AG04449 (cell line): ENCODE measurements at regions not wholly inside any gene's neighbourhood (a gene's known extent, or its start where the extent isn't known, plus 50 kb on each side); places are given as distances from the start of the nearest gene placed in this dataset.

Source experiments
- CTCF ChIA-PET: fragments of 350-600 bp; formaldehyde crosslinking; extraction: SDS; loops from one replicate; lab custom pipeline; 2021; ENCODE audit warnings: antibody characterized with exemption; lab: Yijun Ruan, JAX
- POLR2A ChIA-PET: fragments of 400-600, 350-600 bp; formaldehyde crosslinking; extraction: SDS; loops from one replicate; lab custom pipeline; 2020; ENCODE audit warnings: antibody characterized with exemption, inconsistent platforms; lab: Yijun Ruan, JAX
- DNase-seq: peaks from one replicate; pipeline ENCODE4 v3.0.0-alpha.2; 2010; ENCODE audit warnings: low read depth, low spot score
- H3K4me3 ChIP-seq: 2 replicates; pipeline ENCODE4 v1.5.1; 2011; ENCODE audit warnings: low read depth, mild to moderate bottlenecking, control low read depth, low read length
- CTCF ChIP-seq: IDR thresholded peaks from one replicate; pipeline ENCODE4 v1.5.1; 2011; ENCODE audit warnings: mild to moderate bottlenecking, moderate library complexity, low read length, control low read depth, inconsistent platforms; ENCODE audit not compliant: insufficient read depth; ENCODE audit errors: missing control alignments

DNA sequence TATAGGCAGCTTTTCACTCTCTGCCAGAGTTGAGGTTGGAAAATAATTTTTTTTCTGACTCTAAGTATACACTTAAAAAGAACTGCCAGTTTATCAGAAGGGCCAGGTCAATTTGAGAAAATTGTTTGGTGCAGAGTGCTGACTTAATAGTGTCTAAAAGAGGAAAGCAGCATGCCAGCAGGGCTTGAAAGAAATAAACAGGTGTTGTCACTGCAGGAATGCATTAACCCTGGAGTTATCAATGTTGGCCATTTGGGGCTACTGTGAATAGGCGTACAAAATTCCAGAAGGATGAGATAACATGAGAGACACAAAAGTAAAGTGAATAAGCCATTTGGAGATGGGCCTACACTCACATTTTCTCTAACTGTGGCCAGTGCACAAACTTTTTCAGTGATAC lies 220.6 kb upstream of the PLD5 start:
- no peak for TF ChIP-seq CTCF
- ChIA-PET CTCF (no interaction called here), POLR2A (no interaction called here)
- H3K4me3 ChIP-seq: no peak overlapping the region
- no peak for DNase-seq

GRCh38 chr1:242743983-242744780 lies 219.7 kb upstream of the PLD5 start:
- CTCF ChIA-PET: no interaction called here
- no peak for TF ChIP-seq CTCF
- POLR2A ChIA-PET: no interaction called here

DNA sequence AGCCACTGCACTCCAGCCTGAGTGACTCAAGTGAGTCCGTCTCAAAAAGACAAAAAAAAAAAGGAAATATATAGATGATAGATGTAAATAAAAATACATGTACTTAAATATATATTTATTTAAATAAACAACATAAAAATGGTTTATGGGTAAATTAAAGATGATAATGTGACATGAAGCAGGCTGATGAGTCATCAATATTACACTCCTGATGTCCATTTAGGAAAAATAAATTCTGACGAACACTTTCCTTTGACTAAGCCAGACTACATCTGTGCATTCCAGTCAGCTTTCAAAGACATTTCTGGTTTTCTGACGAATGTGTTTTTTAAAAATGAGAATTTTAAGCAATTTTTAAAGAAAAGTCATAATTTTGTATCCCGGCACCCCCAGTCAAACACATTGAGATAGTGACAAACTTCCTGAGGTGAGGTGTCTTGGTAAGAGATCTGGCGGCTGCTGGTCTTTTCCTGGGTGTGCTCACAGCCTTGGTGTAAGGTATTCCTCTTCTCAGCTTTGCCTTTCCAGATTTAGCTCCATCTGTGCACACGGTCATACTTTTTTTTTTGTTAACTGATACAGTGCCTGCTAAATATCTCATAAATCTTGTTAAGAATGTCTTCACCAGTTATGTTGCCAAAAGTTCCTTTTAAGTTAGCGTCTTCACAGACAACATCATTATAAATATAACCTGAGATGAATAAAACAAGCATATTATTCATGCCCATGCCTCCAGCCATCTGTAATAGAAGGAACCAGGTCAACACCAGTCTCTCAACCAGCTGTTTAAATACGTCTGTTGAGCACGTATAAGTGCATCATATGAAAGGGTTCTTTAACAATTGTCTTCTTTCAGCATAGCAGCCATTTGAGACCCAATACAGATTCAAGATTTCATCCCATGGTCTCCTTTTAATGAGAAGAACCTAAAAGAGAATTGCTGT lies 214.5 kb upstream of the PLD5 start:
- POLR2A ChIA-PET: no interaction called here
- no peak overlapping the region for H3K4me3 ChIP-seq
- CTCF ChIA-PET: no interaction called here
- no peak for DNase-seq
- no peak for TF ChIP-seq CTCF

More at GRCh38 chr1:242743983-242744780, 219.7 kb upstream of the PLD5 start:
- no peak overlapping the region for H3K4me3 ChIP-seq
- DNase-seq: no peak

DNA sequence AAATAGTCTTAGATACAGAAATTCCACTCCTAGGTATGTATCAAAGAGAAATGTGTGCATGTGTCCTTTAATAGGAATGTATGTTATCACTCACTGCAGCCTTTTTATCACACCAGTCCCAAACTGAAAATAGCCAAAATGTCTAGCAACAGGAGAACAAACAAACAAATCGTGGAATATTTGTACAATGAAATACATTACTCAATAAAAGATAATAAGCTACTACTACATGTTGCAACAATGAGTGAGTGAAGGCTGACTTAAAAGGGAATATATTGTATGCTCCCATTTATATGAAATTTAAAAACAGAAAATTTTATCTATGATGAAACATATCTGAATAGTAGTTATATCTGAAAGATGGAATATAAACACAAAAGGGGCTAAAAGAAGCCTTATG lies 212.1 kb upstream of the PLD5 start:
- TF ChIP-seq CTCF: no peak
- no peak overlapping the region for H3K4me3 ChIP-seq
- ChIA-PET POLR2A (no interaction called here), CTCF (no interaction called here)
- DNase-seq: no peak

DNA sequence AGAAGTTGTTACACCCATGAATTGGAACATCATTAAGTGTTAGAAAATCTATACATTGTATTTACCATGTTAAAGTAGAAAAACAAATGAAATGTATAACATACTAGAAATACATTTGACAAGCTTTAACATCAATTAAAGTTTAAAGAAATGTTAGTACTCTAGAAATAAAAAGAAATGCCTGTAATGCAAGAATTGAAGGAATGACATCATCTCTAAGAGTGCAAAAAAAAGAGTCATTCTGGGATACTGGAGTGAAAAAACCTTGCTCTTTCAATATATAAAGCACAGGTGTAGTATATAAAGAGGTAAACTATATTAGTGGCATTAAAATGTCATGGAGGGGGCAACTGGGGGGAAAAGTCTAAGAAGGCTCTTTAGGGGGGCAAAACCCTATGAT lies 210.8 kb upstream of the PLD5 start:
- CTCF ChIA-PET: no interaction called here
- no peak overlapping the region for H3K4me3 ChIP-seq
- no peak for DNase-seq
- TF ChIP-seq CTCF: no peak
- POLR2A ChIA-PET: no interaction called here

GRCh38 chr1:242731446-242731845 lies 206.9 kb upstream of the PLD5 start:
- ChIA-PET POLR2A (no interaction called here), CTCF (no interaction called here)
- H3K4me3 ChIP-seq: no peak overlapping the region
- DNase-seq: no peak
- no peak for TF ChIP-seq CTCF
